ENCODE measurements at regions not wholly inside any gene's neighbourhood (a gene's known extent, or its start where the extent isn't known, plus 50 kb on each side); places are given as distances from the start of the nearest gene placed in this dataset.
"Not testable (repeated sequence)": the region's sequence is repeated elsewhere in the genome, so short reads cannot be mapped to it uniquely, and the experiment has no call there.

DNA sequence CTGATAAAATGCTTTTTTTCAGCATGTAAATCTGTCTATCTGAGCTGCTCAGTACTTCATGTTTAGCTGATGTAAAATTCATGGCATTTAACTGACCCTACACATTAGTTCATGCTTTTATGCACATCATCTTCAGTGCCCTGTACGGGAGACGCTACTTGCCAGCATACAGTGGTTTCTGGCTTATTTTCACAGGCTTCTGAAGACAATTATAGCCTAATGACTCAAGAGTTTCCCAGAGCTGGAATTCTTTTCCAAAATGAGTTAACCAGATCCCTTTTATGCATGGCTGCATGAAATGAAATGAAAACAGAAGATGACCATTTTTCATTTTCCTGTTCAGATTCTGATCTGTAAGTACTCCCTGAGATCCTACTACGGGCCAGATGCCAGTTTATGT is 1061.5 kb downstream of the ROBO2 start:
- H3K27ac ChIP-seq (ENCODE audit: low read depth, low read length), result no peak overlapping the region
- H3K36me3 ChIP-seq (ENCODE audit: control insufficient read depth, insufficient read depth, low read length), result no peaks in the 10 kb centered on the region
- H3K27me3 ChIP-seq (ENCODE audit: control insufficient read depth, insufficient read depth, low read length), result no peaks in the 10 kb centered on the region
- no peaks in the 10 kb centered on the region for H3K4me1 ChIP-seq (ENCODE audit: control insufficient read depth, insufficient read depth, low read length)
- no peak overlapping the region for H3K4me3 ChIP-seq (ENCODE audit: low read depth, low read length)
- H3K9ac ChIP-seq (ENCODE audit: low read depth, low read length), result no peak overlapping the region
- H3K9me3 ChIP-seq (ENCODE audit: control insufficient read depth, insufficient read depth, low read length), result no peaks in the 10 kb centered on the region

DNA sequence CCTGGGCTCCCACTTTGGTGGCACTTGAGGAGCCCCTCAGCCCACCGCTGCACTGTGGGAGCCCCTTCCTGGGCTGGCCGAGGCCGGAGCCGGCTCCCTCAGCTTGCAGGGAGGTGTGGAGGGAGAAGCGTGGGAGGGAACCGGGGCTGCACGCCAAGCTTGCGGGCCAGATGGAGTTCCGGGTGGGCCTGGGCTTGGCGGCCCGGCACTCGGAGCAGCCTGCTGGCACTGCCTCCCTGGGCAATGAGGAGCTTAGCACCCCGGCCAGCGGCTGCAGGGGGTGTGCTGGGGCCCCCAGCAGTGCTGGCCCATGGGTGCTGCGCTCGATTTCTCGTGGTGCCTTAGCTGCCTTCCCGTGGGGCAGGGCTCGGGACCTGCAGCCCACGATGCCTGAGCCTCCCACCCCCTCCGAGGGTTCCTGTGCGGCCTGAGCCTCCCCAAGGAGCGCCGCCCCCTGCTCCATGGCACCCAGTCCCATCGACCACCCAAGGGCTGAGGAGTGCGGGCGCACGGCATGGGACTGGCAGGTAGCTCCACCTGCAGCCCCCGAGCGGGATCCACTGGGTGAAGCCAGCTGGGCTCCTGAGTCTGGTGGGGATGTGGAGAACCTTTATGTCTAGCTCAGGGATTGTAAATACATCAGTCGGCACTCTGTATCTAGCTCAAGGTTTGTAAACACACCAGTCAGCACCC is 1068.5 kb downstream of the ROBO2 start:
- not testable (repeated sequence) for H3K9me3 ChIP-seq (ENCODE audit: control insufficient read depth, insufficient read depth, low read length); H3K27ac ChIP-seq (ENCODE audit: low read depth, low read length); H3K36me3 ChIP-seq (ENCODE audit: control insufficient read depth, insufficient read depth, low read length); H3K9ac ChIP-seq (ENCODE audit: low read depth, low read length); H3K4me3 ChIP-seq (ENCODE audit: low read depth, low read length); H3K27me3 ChIP-seq (ENCODE audit: control insufficient read depth, insufficient read depth, low read length)
- peaks cover 21% of the 10 kb centered on the region for H3K4me1 ChIP-seq (ENCODE audit: control insufficient read depth, insufficient read depth, low read length)

DNA sequence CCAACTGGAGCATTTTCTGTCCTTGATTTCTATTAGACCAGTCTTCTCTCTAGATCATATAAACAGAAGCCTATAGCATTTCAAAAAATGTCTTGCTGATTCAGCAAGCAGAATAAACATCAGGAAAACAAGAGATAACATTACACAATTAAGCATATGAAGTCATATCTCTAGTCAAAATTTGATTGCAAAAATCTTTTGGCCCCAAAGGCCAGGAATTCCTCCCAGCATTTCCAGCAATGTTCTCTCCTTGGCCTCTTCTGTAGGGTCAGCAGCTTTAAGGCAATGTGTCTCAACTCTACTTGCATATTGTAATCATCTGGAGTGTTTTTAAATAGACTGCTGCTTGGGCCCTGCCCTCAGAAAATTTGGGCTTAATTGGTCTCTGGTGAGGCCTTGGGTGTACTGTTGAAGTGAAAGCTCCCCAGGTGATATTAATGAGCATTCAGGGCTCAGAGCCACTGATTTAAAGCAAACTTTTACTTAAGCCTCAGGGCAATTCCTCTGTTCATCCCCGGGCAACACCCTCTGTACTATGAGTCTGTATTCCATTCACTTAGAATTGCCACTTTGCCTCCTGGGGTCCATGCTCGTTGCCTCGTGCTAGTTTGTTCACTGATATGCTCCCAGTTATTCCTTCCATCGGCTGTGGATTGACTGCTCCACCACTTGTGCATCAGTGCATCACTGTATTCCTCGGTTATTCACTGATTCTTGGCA is 1072.6 kb downstream of the ROBO2 start:
- Histone ChIP-seq H3K9ac (ENCODE audit: low read depth, low read length) (no peak overlapping the region), H3K4me3 (ENCODE audit: low read depth, low read length) (no peak overlapping the region), H3K9me3 (ENCODE audit: control insufficient read depth, insufficient read depth, low read length) (no peaks in the 10 kb centered on the region), H3K27me3 (ENCODE audit: control insufficient read depth, insufficient read depth, low read length) (no peaks in the 10 kb centered on the region), H3K36me3 (ENCODE audit: control insufficient read depth, insufficient read depth, low read length) (no peaks in the 10 kb centered on the region), H3K4me1 (ENCODE audit: control insufficient read depth, insufficient read depth, low read length) (peaks cover 28% of the 10 kb centered on the region), H3K27ac (ENCODE audit: low read depth, low read length) (no peak overlapping the region)

DNA sequence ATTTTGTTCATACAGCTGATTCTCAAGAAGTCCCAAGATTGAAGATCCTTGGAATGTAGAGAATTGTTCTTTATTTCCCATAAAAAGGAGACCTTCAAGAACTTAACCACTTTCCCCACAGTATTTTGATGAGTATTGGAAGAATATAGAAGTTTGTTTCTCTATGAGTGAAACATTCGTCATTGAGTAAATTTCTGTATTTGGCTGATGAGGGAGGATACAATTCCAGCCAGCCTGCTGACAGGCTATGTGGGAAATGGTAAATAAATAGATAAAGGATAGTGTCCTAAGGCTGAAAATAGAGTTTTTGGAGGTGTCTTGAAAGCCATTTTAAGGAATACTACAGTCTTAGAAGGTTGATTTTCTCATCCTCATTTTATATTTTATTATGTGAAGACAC is 1076.1 kb downstream of the ROBO2 start:
- H3K36me3 ChIP-seq (ENCODE audit: control insufficient read depth, insufficient read depth, low read length), result no peaks in the 10 kb centered on the region
- no peak overlapping the region for H3K9ac ChIP-seq (ENCODE audit: low read depth, low read length)
- H3K9me3 ChIP-seq (ENCODE audit: control insufficient read depth, insufficient read depth, low read length), result no peaks in the 10 kb centered on the region
- no peak overlapping the region for H3K27ac ChIP-seq (ENCODE audit: low read depth, low read length)
- H3K27me3 ChIP-seq (ENCODE audit: control insufficient read depth, insufficient read depth, low read length), result no peaks in the 10 kb centered on the region
- H3K4me3 ChIP-seq (ENCODE audit: low read depth, low read length), result no peak overlapping the region
- H3K4me1 ChIP-seq (ENCODE audit: control insufficient read depth, insufficient read depth, low read length), result peaks cover 23% of the 10 kb centered on the region

DNA sequence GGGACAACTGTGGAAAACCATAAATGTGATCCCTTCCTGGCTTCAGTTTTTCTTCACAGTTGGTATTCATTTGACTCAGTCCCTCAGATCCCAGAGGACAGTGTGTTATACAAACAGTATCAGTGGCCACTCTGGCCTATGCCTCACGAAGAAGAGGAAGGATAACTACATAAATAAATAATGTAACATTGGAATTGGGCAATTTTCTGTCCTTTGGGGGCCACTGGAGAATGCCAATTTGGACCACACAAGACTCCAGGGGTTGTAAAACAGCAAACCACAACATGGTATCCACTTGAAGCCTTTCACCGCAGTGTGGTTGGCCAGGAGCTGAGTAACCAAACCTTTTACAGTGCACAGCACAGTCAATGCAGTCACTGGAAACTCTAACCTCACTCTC is 1077.0 kb downstream of the ROBO2 start:
- Histone ChIP-seq H3K36me3 (ENCODE audit: control insufficient read depth, insufficient read depth, low read length) (no peaks in the 10 kb centered on the region), H3K9me3 (ENCODE audit: control insufficient read depth, insufficient read depth, low read length) (no peaks in the 10 kb centered on the region), H3K9ac (ENCODE audit: low read depth, low read length) (no peak overlapping the region), H3K4me1 (ENCODE audit: control insufficient read depth, insufficient read depth, low read length) (peaks cover 17% of the 10 kb centered on the region), H3K4me3 (ENCODE audit: low read depth, low read length) (no peak overlapping the region), H3K27me3 (ENCODE audit: control insufficient read depth, insufficient read depth, low read length) (no peaks in the 10 kb centered on the region), H3K27ac (ENCODE audit: low read depth, low read length) (no peak overlapping the region)

DNA sequence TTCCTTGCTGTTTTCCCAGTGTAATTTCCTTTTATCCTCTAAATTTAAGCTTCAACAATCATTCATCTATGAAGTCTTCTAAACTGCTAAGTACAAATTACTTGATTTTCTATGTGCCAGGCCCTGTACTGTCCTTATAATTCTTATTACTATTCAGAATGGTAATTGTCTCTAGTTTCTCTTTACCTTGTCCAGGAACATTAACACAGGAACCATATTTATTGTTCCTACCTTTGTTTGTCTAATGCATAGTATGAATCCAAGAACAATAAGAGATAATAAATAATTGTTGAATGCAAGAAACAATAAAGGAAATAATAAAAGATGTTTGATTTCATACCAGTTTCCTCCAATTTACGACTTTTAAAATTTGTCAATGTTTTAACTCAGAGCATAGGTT is 1083.2 kb downstream of the ROBO2 start:
- Histone ChIP-seq H3K36me3 (ENCODE audit: control insufficient read depth, insufficient read depth, low read length) (no peaks in the 10 kb centered on the region), H3K4me3 (ENCODE audit: low read depth, low read length) (no peak overlapping the region), H3K9me3 (ENCODE audit: control insufficient read depth, insufficient read depth, low read length) (no peaks in the 10 kb centered on the region), H3K4me1 (ENCODE audit: control insufficient read depth, insufficient read depth, low read length) (no peaks in the 10 kb centered on the region), H3K27me3 (ENCODE audit: control insufficient read depth, insufficient read depth, low read length) (no peaks in the 10 kb centered on the region), H3K9ac (ENCODE audit: low read depth, low read length) (no peak overlapping the region), H3K27ac (ENCODE audit: low read depth, low read length) (no peak overlapping the region)

DNA sequence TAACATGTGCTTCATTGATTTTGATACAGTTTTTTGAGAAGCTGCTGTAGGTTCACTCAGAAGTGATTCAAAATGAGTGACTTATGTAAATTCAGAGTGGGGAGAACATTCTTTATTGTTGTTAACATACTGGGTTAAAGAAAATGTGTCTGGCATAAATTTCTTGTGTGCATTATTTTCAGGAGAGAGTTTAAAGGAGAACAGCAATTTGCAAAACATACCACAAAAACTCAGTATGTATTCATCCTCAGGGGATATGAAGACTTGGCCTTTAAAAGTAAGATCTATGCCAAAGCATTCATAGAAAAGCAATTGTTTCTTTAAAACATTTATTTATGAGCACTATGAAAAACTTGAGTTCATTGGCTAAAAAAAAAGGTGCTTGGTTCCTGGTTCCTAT is 1089.8 kb downstream of the ROBO2 start:
- Histone ChIP-seq H3K36me3 (ENCODE audit: control insufficient read depth, insufficient read depth, low read length) (no peaks in the 10 kb centered on the region), H3K4me1 (ENCODE audit: control insufficient read depth, insufficient read depth, low read length) (no peaks in the 10 kb centered on the region), H3K27me3 (ENCODE audit: control insufficient read depth, insufficient read depth, low read length) (no peaks in the 10 kb centered on the region), H3K27ac (ENCODE audit: low read depth, low read length) (no peak overlapping the region), H3K9ac (ENCODE audit: low read depth, low read length) (no peak overlapping the region), H3K9me3 (ENCODE audit: control insufficient read depth, insufficient read depth, low read length) (no peaks in the 10 kb centered on the region; the same call in 1 of the 2 replicates), H3K4me3 (ENCODE audit: low read depth, low read length) (no peak overlapping the region)

DNA sequence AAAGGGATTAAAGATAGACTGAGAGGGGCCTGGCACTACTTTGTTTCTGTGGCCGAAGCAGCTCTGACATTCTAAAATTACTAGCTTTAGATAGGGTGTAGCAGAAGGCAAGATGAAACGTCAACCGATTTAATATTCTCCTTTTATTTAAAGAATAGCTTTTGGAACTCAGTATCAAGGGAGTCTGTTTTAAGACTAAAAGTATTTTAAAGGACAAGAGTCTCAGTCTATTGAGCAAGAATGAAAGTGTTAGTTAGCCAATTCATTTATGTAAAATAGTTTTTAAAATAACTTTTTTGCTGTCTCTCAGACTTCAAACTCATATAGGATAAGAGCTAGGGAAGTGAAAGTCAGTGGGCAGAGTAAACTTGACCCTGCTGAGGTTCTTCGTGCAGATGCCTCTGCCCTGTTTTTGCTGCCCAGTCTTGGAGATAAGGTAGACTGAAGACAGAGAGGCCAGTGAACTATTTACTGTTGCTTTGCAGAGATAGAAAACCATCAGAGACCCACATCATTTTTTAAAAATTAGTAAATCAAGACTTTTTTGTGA is 1090.9 kb downstream of the ROBO2 start:
- Histone ChIP-seq H3K4me1 (ENCODE audit: control insufficient read depth, insufficient read depth, low read length) (no peaks in the 10 kb centered on the region), H3K4me3 (ENCODE audit: low read depth, low read length) (no peak overlapping the region), H3K36me3 (ENCODE audit: control insufficient read depth, insufficient read depth, low read length) (no peaks in the 10 kb centered on the region), H3K9me3 (ENCODE audit: control insufficient read depth, insufficient read depth, low read length) (no peaks in the 10 kb centered on the region; the same call in 1 of the 2 replicates), H3K9ac (ENCODE audit: low read depth, low read length) (no peak overlapping the region), H3K27me3 (ENCODE audit: control insufficient read depth, insufficient read depth, low read length) (no peaks in the 10 kb centered on the region), H3K27ac (ENCODE audit: low read depth, low read length) (no peak overlapping the region)

DNA sequence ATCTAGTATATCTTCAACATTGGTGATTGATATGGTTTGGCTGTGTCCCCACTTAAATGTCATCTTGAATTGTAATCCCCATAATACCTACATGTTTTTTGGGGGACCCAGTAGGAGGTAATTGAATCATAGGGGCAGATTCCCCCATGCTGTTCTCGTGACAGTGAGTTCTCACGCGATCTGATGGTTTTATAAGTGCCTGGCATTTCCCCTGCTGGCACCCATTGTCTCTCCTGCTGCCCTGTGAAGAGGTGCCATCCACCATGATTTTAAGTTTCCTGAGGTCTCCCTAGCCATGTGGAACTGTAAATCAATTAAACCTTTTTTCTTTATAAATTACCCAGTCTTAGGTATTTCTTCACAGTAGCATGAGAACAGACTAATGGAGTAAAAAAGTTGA is 1094.6 kb downstream of the ROBO2 start:
- H3K36me3 ChIP-seq (ENCODE audit: control insufficient read depth, insufficient read depth, low read length), result no peaks in the 10 kb centered on the region
- H3K9ac ChIP-seq (ENCODE audit: low read depth, low read length), result no peak overlapping the region
- H3K9me3 ChIP-seq (ENCODE audit: control insufficient read depth, insufficient read depth, low read length), result no peaks in the 10 kb centered on the region
- no peaks in the 10 kb centered on the region for H3K4me1 ChIP-seq (ENCODE audit: control insufficient read depth, insufficient read depth, low read length)
- no peak overlapping the region for H3K4me3 ChIP-seq (ENCODE audit: low read depth, low read length)
- no peak overlapping the region for H3K27ac ChIP-seq (ENCODE audit: low read depth, low read length)
- H3K27me3 ChIP-seq (ENCODE audit: control insufficient read depth, insufficient read depth, low read length), result no peaks in the 10 kb centered on the region

DNA sequence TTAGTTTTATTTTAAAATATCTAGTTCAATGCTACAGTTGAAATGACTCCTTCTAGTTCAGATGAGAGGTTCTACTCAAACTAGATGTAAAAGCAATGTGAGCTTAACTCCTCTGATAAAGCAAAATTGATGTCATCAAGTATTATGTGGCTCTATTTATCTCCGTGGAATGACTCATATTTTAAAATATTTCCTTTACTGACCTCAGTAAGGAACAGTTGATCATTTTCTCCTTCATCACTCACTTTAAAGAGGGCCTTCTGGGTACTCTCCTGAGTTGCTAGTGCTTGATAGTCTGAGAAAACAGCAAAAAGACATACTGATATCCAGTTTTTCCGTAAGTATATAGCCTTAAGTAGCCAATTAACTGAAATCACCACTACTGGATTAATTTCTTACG is 1099.3 kb downstream of the ROBO2 start:
- Histone ChIP-seq H3K27me3 (ENCODE audit: control insufficient read depth, insufficient read depth, low read length) (no peaks in the 10 kb centered on the region), H3K9ac (ENCODE audit: low read depth, low read length) (no peak overlapping the region), H3K27ac (ENCODE audit: low read depth, low read length) (no peak overlapping the region), H3K9me3 (ENCODE audit: control insufficient read depth, insufficient read depth, low read length) (no peaks in the 10 kb centered on the region), H3K4me1 (ENCODE audit: control insufficient read depth, insufficient read depth, low read length) (no peaks in the 10 kb centered on the region), H3K4me3 (ENCODE audit: low read depth, low read length) (no peak overlapping the region), H3K36me3 (ENCODE audit: control insufficient read depth, insufficient read depth, low read length) (no peaks in the 10 kb centered on the region)

DNA sequence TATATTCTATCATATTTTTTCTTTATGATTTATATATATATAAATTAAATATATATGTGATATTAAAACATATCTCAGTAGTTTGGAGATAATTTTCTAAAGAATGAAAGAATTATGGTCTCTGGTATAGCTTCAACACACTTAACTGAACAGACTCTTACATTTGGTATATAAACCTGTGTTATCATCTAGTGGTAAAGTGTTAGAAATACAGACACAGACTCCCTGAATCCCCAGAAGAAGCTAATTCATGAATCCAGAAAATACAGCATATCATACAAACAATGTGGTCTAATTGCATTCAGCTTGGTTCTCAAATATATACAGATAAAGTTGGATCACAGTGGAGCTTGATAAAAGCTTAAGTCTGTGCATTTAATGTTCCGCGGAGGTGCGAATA is 1100.4 kb downstream of the ROBO2 start:
- Histone ChIP-seq H3K27me3 (ENCODE audit: control insufficient read depth, insufficient read depth, low read length) (no peaks in the 10 kb centered on the region), H3K9me3 (ENCODE audit: control insufficient read depth, insufficient read depth, low read length) (no peaks in the 10 kb centered on the region), H3K9ac (ENCODE audit: low read depth, low read length) (no peak overlapping the region), H3K4me3 (ENCODE audit: low read depth, low read length) (no peak overlapping the region), H3K27ac (ENCODE audit: low read depth, low read length) (no peak overlapping the region), H3K36me3 (ENCODE audit: control insufficient read depth, insufficient read depth, low read length) (no peaks in the 10 kb centered on the region), H3K4me1 (ENCODE audit: control insufficient read depth, insufficient read depth, low read length) (no peaks in the 10 kb centered on the region)
